ENCODE measurements at regions not wholly inside any gene's neighbourhood (a gene's known extent, or its start where the extent isn't known, plus 50 kb on each side); places are given as distances from the start of the nearest gene placed in this dataset.

DNA sequence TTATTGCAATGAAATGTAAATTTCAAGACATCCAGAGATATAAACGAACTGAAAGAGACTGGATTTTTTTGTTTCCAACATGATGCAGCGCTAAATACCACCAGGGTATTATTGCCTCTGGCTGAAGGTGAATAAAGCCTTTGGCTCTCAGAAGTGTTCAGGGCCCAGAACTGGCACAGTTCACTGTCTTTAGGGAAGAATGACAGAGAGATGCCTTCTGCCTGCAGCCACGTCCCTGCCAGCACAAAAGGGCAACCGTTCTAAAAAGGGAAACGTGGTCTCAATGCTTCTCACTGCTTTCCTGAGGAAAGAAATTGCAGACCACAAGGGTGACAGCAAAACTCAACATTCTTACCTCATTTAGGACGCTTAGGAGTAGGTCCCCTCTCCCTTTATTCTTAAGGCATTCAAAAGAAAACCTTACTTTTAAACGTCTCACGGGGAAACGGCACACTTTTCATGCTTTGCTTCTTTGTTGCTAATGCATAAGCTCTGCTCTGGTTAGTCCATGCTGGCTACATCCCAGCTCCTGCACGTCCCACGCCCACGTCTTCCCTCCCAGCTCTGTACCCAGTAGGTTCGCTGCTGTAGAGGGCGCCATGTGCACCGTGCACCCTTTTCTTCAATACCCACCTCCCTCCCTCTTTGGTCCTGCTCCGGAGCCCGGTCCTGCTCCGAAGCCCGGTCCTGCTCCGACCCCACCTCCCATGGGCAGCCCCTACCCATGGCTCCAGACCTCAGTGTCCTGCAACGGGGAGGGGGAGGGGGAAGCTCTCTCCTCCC lies 171.0 kb downstream of the HRH4 start:
- FAIRE-seq (no peak), DNase-seq (ENCODE audit: insufficient read length, low spot score) (no peak)
- TF ChIP-seq SPI1 (IDR thresholded peaks at IDR 0.05; ENCODE audit: low read depth, low read length) (no peak), POU2F2 (IDR thresholded peaks at IDR 0.05; ENCODE audit: low read depth, low read length) (no peak), TAF1 (IDR thresholded peaks at IDR 0.05; ENCODE audit: low read depth, low read length) (no peak), POLR2A (IDR thresholded peaks at IDR 0.05; ENCODE audit: low read depth, low read length) (no peak), POLR2AphosphoS5 (IDR thresholded peaks at IDR 0.05; ENCODE audit: low read depth, low read length) (no peak), PAX5 (IDR thresholded peaks at IDR 0.05; ENCODE audit: insufficient read depth, low read length, severe bottlenecking) (no peak)

DNA sequence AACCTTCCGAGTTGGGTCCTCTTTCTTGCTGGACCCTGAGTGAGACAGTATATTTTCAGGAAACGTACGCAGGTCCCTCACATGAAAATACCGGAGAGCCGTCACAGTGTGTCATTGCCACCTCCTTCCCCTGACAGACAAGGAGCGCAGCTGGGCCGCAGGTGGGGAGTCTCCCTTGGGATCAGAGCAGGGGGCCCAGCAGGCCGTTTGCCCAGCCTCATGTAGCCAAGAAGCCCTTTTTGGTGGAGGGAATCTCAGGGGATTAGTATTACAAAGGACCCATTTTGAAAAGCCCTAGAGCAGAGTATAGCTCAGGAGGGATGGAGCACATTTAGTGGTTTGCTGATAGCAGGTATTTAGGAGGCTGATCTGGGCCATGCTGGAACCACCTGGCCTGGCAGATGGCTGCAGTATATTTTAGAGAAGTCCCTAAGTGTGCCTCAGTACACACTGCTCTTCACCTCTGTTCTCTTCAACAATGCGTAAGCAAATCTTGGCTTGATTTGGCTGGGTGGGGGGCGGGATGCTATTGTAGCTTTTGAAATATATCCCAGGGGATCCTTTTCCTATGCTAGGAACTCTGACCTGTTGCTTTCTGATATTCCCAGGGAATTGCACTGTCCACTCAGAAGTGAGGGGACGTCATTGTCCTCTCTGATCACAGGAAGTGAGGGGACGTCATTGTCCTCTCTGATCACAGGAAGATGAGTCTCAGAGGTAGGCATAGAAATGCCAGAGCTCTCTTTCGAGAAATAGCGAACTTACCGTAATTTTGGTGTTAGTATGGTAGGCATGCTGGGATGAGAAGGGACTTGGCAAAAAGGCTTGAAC lies 171.9 kb downstream of the HRH4 start:
- FAIRE-seq (no peak), DNase-seq (ENCODE audit: insufficient read length, low spot score) (no peak)
- TF ChIP-seq POLR2AphosphoS5 (IDR thresholded peaks at IDR 0.05; ENCODE audit: low read depth, low read length) (no peak), TAF1 (IDR thresholded peaks at IDR 0.05; ENCODE audit: low read depth, low read length) (no peak)

DNA sequence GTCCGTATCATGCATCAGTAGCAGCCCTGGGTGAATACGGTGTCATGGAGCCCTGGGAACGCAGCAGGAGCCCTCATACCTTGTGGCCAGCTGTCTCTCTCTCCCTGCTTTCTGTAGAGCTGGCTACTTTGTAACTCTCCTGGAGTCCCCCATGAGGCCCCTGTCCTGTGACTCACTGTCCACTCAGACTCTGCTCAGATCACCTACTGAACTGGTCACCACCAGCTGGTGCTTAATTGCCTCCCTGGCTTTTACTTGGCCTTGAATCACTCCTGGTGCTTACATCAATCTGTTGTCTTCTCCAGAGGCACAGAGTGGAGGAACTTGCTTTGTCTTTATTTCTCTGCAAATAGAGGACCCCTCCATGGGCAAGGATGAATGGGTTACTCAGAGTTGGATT lies 172.7 kb downstream of the HRH4 start:
- FAIRE-seq = no peak
- TF ChIP-seq SPI1 (IDR thresholded peaks at IDR 0.05; ENCODE audit: low read depth, low read length) (no peak), TAF1 (IDR thresholded peaks at IDR 0.05; ENCODE audit: low read depth, low read length) (no peak), POLR2AphosphoS5 (IDR thresholded peaks at IDR 0.05; ENCODE audit: low read depth, low read length) (no peak), PAX5 (IDR thresholded peaks at IDR 0.05; ENCODE audit: insufficient read depth, low read length, severe bottlenecking) (no peak), POLR2A (IDR thresholded peaks at IDR 0.05; ENCODE audit: low read depth, low read length) (no peak), POU2F2 (IDR thresholded peaks at IDR 0.05; ENCODE audit: low read depth, low read length) (no peak)
- no peak for DNase-seq (ENCODE audit: insufficient read length, low spot score)

DNA sequence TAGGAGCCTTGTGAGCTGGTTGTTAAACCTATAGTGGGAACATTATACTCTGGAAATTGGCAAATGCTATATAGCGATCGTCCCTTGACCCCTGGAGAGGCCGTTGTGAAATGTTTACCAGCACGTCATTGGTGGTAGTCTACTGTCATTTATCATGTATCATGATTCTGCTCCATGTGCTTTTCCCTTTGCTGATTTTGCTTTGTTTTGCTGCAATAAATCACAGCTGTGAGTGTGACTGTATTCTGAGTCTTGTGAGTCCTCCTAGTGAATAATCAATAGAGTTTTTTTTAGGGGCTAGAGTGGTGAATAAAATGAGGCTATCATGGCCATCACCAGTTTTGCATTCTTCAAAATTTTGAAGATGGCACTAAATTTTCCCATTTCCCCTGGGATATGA lies 189.1 kb downstream of the HRH4 start:
- FAIRE-seq (no peak), DNase-seq (ENCODE audit: insufficient read length, low spot score) (no peak)
- TF ChIP-seq PAX5 (IDR thresholded peaks at IDR 0.05; ENCODE audit: insufficient read depth, low read length, severe bottlenecking) = no peak
- TF ChIP-seq SPI1 (IDR thresholded peaks at IDR 0.05; ENCODE audit: low read depth, low read length) = no peak
- TF ChIP-seq TAF1 (IDR thresholded peaks at IDR 0.05; ENCODE audit: low read depth, low read length) = no peak
- TF ChIP-seq POLR2A (IDR thresholded peaks at IDR 0.05; ENCODE audit: low read depth, low read length) = no peak
- TF ChIP-seq POU2F2 (IDR thresholded peaks at IDR 0.05; ENCODE audit: low read depth, low read length) = no peak
- no peak for TF ChIP-seq POLR2AphosphoS5 (IDR thresholded peaks at IDR 0.05; ENCODE audit: low read depth, low read length)

DNA sequence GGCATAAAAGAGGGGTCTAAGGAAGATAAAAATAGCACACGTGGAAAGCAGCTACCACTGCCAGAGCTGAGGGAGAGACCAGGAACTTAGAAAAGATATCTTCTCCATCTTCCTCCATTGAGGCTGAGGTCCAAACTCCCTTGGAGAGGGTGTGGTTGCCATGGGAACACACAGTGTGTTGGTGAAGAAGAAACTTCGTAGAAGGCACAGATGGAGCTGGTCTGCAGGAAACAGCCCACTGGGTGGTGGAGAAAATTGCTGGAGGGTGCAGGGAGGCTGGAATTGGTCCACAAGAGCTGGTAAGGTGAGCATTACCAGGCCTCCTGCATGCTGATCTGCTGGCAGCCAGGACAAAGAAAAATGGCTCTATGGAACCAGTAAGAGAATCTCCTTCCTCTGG lies 191.0 kb downstream of the HRH4 start:
- DNase-seq (ENCODE audit: insufficient read length, low spot score) (no peak), FAIRE-seq (no peak)
- TF ChIP-seq SPI1 (IDR thresholded peaks at IDR 0.05; ENCODE audit: low read depth, low read length) (no peak), POLR2AphosphoS5 (IDR thresholded peaks at IDR 0.05; ENCODE audit: low read depth, low read length) (no peak), POU2F2 (IDR thresholded peaks at IDR 0.05; ENCODE audit: low read depth, low read length) (no peak), TAF1 (IDR thresholded peaks at IDR 0.05; ENCODE audit: low read depth, low read length) (no peak), POLR2A (IDR thresholded peaks at IDR 0.05; ENCODE audit: low read depth, low read length) (no peak), PAX5 (IDR thresholded peaks at IDR 0.05; ENCODE audit: insufficient read depth, low read length, severe bottlenecking) (no peak)

DNA sequence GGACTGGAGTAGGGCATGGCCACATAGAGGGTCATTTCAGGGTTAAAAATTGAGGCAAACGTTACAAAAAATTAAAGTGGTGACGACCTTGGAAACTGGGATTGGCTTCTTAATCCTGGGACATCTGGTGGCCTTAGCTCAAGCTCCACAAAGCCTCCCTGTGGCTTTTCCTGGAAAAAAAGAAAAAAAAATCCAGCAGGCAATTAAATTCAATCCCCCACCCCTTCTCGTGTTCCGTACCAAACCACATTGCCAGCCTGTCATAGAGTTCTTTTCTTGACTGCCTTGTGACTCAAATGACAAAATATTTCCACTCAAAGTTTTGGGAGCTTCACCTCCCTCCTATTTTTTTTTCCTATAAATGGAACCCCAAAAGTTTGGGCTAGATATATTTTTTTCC lies 195.6 kb downstream of the HRH4 start:
- no peak for DNase-seq (ENCODE audit: insufficient read length, low spot score)
- FAIRE-seq = no peak

DNA sequence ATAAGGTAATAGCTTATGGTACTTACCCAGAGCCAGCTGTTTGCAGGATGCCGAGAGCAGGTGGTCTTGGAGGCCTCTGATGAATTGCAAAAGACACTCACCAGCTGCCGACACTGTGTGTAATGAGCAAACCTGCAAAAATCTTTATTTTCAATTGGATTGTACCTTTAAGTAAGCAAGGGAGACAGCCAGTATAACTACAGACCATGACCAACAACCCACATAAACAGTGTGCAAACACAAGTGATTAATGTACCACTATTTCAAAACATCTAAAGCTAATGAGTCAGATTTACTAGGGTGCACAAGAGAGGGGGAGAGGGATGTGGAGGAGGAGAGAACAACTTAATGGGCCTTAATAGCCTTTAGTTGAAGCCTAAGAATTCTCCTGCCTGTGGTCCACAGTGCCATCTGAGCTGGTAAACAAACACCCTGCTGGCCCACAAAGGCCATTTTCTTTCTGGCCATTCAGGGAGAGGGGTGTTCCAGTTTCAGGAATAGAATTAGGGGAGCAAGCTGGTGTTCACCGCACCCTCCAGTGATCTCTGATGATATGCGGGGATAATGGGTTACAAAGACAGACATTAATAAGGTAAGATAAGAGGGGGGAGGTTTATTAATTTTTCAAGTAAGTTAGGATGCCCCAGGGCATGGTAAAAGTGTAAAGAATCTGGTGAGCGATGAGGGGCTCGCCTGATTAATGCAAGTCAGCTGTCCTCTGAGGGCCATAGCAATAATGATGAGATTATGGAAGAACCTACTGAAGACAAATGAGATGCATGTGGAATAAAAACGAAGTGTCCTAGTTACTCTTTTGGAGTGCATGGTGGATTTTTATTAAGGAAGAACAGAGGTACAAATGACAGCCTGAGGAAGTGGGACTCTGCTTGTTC lies 196.4 kb downstream of the HRH4 start:
- DNase-seq (ENCODE audit: insufficient read length, low spot score) = no peak

More for the DNA sequence above, 195.6 kb downstream of the HRH4 start:
- TF ChIP-seq SPI1 (IDR thresholded peaks at IDR 0.05; ENCODE audit: low read depth, low read length) (no peak), POLR2AphosphoS5 (IDR thresholded peaks at IDR 0.05; ENCODE audit: low read depth, low read length) (no peak), PAX5 (IDR thresholded peaks at IDR 0.05; ENCODE audit: insufficient read depth, low read length, severe bottlenecking) (no peak), TAF1 (IDR thresholded peaks at IDR 0.05; ENCODE audit: low read depth, low read length) (no peak), POU2F2 (IDR thresholded peaks at IDR 0.05; ENCODE audit: low read depth, low read length) (no peak), POLR2A (IDR thresholded peaks at IDR 0.05; ENCODE audit: low read depth, low read length) (no peak)

DNA sequence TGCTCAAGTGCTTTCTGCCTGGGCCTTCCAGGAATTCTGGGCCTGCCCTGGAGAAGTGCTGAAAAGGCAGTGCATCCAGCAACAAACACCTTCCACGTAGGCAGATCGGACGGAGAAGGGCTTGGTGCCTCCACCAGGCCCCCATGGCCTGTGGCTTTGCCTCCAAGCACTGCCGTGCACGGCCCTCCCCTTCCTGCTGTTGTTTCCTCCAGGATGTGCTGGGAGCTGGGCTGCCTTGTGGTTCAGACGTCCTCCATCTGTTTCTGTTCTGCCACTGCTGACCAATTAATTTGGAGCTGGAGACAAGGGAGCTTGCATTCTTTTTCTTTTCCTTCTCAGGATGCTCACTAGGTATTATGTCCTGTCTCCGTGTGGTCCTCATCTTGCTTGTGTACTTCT lies 197.0 kb downstream of the HRH4 start:
- TF ChIP-seq POLR2A (IDR thresholded peaks at IDR 0.05; ENCODE audit: low read depth, low read length) (no peak), POU2F2 (IDR thresholded peaks at IDR 0.05; ENCODE audit: low read depth, low read length) (no peak), SPI1 (IDR thresholded peaks at IDR 0.05; ENCODE audit: low read depth, low read length) (no peak), PAX5 (IDR thresholded peaks at IDR 0.05; ENCODE audit: insufficient read depth, low read length, severe bottlenecking) (no peak), POLR2AphosphoS5 (IDR thresholded peaks at IDR 0.05; ENCODE audit: low read depth, low read length) (no peak), TAF1 (IDR thresholded peaks at IDR 0.05; ENCODE audit: low read depth, low read length) (no peak)
- DNase-seq (ENCODE audit: insufficient read length, low spot score) (no peak), FAIRE-seq (no peak)

More for the DNA sequence above, 196.4 kb downstream of the HRH4 start:
- no peak for FAIRE-seq
- TF ChIP-seq TAF1 (IDR thresholded peaks at IDR 0.05; ENCODE audit: low read depth, low read length) = no peak
- no peak for TF ChIP-seq PAX5 (IDR thresholded peaks at IDR 0.05; ENCODE audit: insufficient read depth, low read length, severe bottlenecking)
- no peak for TF ChIP-seq POLR2A (IDR thresholded peaks at IDR 0.05; ENCODE audit: low read depth, low read length)
- TF ChIP-seq POLR2AphosphoS5 (IDR thresholded peaks at IDR 0.05; ENCODE audit: low read depth, low read length) = no peak
- TF ChIP-seq SPI1 (IDR thresholded peaks at IDR 0.05; ENCODE audit: low read depth, low read length) = no peak

DNA sequence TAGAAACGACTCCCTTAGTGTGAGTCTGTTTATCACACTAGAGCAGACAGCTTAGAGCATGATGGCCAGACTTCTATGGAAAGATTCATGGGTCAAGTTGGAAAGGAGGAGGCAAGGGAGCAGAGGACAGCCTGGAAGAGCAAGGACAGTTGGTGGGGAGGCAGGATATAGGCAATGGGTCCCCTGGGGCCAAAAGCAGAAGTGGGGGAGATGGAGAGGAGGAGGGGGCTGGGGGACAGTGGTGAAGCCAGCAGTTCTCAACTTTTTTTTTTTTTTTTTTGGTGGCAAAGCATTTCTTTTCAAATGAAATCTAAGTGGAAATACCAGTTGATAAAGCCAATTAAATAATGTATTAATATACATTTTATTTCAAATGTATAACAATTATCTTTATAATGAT lies 197.9 kb downstream of the HRH4 start:
- DNase-seq (ENCODE audit: insufficient read length, low spot score) (no peak), FAIRE-seq (no peak)
- TF ChIP-seq SPI1 (IDR thresholded peaks at IDR 0.05; ENCODE audit: low read depth, low read length) (no peak), POLR2A (IDR thresholded peaks at IDR 0.05; ENCODE audit: low read depth, low read length) (no peak), TAF1 (IDR thresholded peaks at IDR 0.05; ENCODE audit: low read depth, low read length) (no peak), POU2F2 (IDR thresholded peaks at IDR 0.05; ENCODE audit: low read depth, low read length) (no peak), PAX5 (IDR thresholded peaks at IDR 0.05; ENCODE audit: insufficient read depth, low read length, severe bottlenecking) (no peak), POLR2AphosphoS5 (IDR thresholded peaks at IDR 0.05; ENCODE audit: low read depth, low read length) (no peak)
